SK-N-SH (cell line): ENCODE measurements at regions not wholly inside any gene's neighbourhood (a gene's known extent, or its start where the extent isn't known, plus 50 kb on each side); places are given as distances from the start of the nearest gene placed in this dataset.

Experiments used
- CTCF ChIA-PET: fragments of 300-600, 350-600 bp; formaldehyde crosslinking; extraction: SDS; loops from one replicate; lab custom pipeline; 2021; lab: Yijun Ruan, JAX
- POLR2A ChIA-PET: fragments of 350-600 bp; sonication (Branson Sonifier 250); formaldehyde crosslinking; extraction: SDS; loops from one replicate; lab custom pipeline; 2020; ENCODE audit warnings: antibody characterized with exemption, inconsistent platforms; lab: Yijun Ruan, JAX
- DNase-seq: peaks from one replicate; pipeline ENCODE4 v3.0.0; 2012
- H2AFZ ChIP-seq: fragments of 200-600 bp; sonication (generic); 2 replicates; pipeline ENCODE4 v1.8.1; 2016; ENCODE audit warnings: antibody characterized with exemption, mild to moderate bottlenecking, low read depth
- H3F3A ChIP-seq: fragments of 200-600 bp; sonication (generic); replicated peaks from 2 replicates; pipeline ENCODE3; 2016; ENCODE audit warnings: antibody characterized with exemption, mild to moderate bottlenecking; ENCODE audit not compliant: insufficient read depth
- H3K27ac ChIP-seq, 2 experiments: fragments of 200-500 bp in 1 of 2; fragments of 200-600 bp in 1 of 2; sonication (Bioruptor generic) in 1 of 2; sonication (generic), shearing (Covaris generic) in 1 of 2; 2 replicates each; pipeline versions ENCODE4 v1.5.1 to v1.6.1; 2014 to 2016; ENCODE audit warnings: low read depth in 2 of 2, inconsistent platforms in 1 of 2, low read length in 1 of 2, mild to moderate bottlenecking in 1 of 2, mixed read lengths in 1 of 2
- H3K27me3 ChIP-seq: fragments of 200-600 bp; sonication (generic), shearing (Covaris generic); 2 replicates; pipeline ENCODE4 v1.6.1; 2016; ENCODE audit warnings: mixed run types; ENCODE audit not compliant: insufficient read depth
- H3K36me3 ChIP-seq, 2 experiments: fragments of 200-500 bp in 1 of 2; fragments of 200-600 bp in 1 of 2; sonication (Bioruptor generic) in 1 of 2; sonication (generic) in 1 of 2; replicated peaks in 1 of 2; 2 replicates each; pipeline versions ENCODE3 to v1.5.1; 2014 to 2016; ENCODE audit warnings: low read length in 1 of 2, mild to moderate bottlenecking in 1 of 2; ENCODE audit not compliant: insufficient read depth in 2 of 2, control insufficient read depth in 1 of 2
- H3K4me1 ChIP-seq, 2 experiments: fragments of 200-500 bp in 1 of 2; fragments of 200-600 bp in 1 of 2; sonication (Bioruptor generic) in 1 of 2; sonication (generic), shearing (Covaris generic) in 1 of 2; 2 replicates each; pipeline versions ENCODE4 v1.5.1 to v1.6.1; 2014 to 2016; ENCODE audit warnings: low read depth in 1 of 2, low read length in 1 of 2, mixed run types in 1 of 2; ENCODE audit not compliant: insufficient read depth in 2 of 2, control insufficient read depth in 1 of 2
- H3K4me2 ChIP-seq: fragments of 200-600 bp; sonication (generic), shearing (Covaris generic); 2 replicates; pipeline ENCODE4 v1.6.1; 2017; ENCODE audit warnings: mixed run types
- H3K4me3 ChIP-seq, 2 experiments: fragments of 200-500 bp in 1 of 2; fragments of 200-600 bp in 1 of 2; sonication (Bioruptor generic) in 1 of 2; sonication (generic), shearing (Covaris generic) in 1 of 2; 2 replicates each; pipeline versions ENCODE4 v1.5.1 to v1.8.1; 2014 to 2016; ENCODE audit warnings: low read depth in 2 of 2, inconsistent platforms in 1 of 2, low read length in 1 of 2, mild to moderate bottlenecking in 1 of 2, mixed read lengths in 1 of 2, moderate library complexity in 1 of 2
- H3K79me2 ChIP-seq: fragments of 200-600 bp; sonication (generic); 2 replicates; pipeline ENCODE4 v1.8.1; 2017; ENCODE audit warnings: mild to moderate bottlenecking; ENCODE audit not compliant: insufficient read depth
- H3K9ac ChIP-seq: fragments of 200-600 bp; sonication (generic); 2 replicates; pipeline ENCODE4 v1.6.1; 2017; ENCODE audit warnings: mixed run types
- H3K9me2 ChIP-seq: fragments of 200-600 bp; sonication (generic); 2 replicates; pipeline ENCODE4 v1.6.1; 2017; ENCODE audit warnings: mixed run types
- H3K9me3 ChIP-seq: fragments of 200-600 bp; sonication (generic); 2 replicates; pipeline ENCODE4 v1.6.1; 2017; ENCODE audit warnings: mixed run types, mild to moderate bottlenecking, moderate library complexity
- H4K20me1 ChIP-seq: fragments of 200-600 bp; sonication (generic); 2 replicates; pipeline ENCODE4 v1.6.1; 2017; ENCODE audit warnings: mild to moderate bottlenecking, mixed run types; ENCODE audit not compliant: insufficient read depth
- ELF1 ChIP-seq: IDR thresholded peaks from 2 replicates; pipeline ENCODE4 v1.4.0; 2012
- EP300 ChIP-seq, 2 experiments: IDR thresholded peaks; 2 replicates each; pipeline versions ENCODE4 v1.4.0 to v1.6.1; 2012; ENCODE audit warnings: borderline replicate concordance in 1 of 2, low read depth in 1 of 2, low read length in 1 of 2
- FOSL2 ChIP-seq: IDR thresholded peaks from 2 replicates; pipeline ENCODE4 v1.4.0; 2012; ENCODE audit warnings: low read depth, mild to moderate bottlenecking, moderate library complexity, borderline replicate concordance
- MXI1 ChIP-seq: IDR thresholded peaks from 2 replicates; pipeline ENCODE4 v1.6.1; 2012; ENCODE audit warnings: mild to moderate bottlenecking, low read depth, low read length, improper control_type of control experiment
- NFIC ChIP-seq: IDR thresholded peaks from 2 replicates; pipeline ENCODE4 v1.4.0; 2012; ENCODE audit warnings: borderline replicate concordance
- NRF1 ChIP-seq: IDR thresholded peaks from 2 replicates; pipeline ENCODE4 v1.6.1; 2012; ENCODE audit warnings: low read depth, mild to moderate bottlenecking, low read length
- POLR2AphosphoS5 ChIP-seq: IDR thresholded peaks from 2 replicates; pipeline ENCODE4 v1.6.1; 2012; ENCODE audit warnings: low read depth, low read length
- RAD21 ChIP-seq: IDR thresholded peaks from 2 replicates; pipeline ENCODE4 v1.6.1; 2012; ENCODE audit warnings: mild to moderate bottlenecking, low read length
- RFX5 ChIP-seq: IDR thresholded peaks from 2 replicates; pipeline ENCODE4 v1.6.1; 2012; ENCODE audit warnings: mild to moderate bottlenecking, improper control_type of control experiment, low read length
- SIN3A ChIP-seq: IDR thresholded peaks from 2 replicates; pipeline ENCODE4 v1.6.1; 2012; ENCODE audit warnings: low read depth, mild to moderate bottlenecking, low read length, moderate library complexity, borderline replicate concordance
- SMC3 ChIP-seq: IDR thresholded peaks from 2 replicates; pipeline ENCODE4 v1.6.1; 2012; ENCODE audit warnings: low read depth, low read length, improper control_type of control experiment
- TEAD4 ChIP-seq: IDR thresholded peaks from 2 replicates; pipeline ENCODE4 v1.4.0; 2012; ENCODE audit warnings: mild to moderate bottlenecking, borderline replicate concordance; ENCODE audit not compliant: insufficient read depth
- YY1 ChIP-seq: IDR thresholded peaks from 2 replicates; pipeline ENCODE4 v1.4.0; 2012; ENCODE audit warnings: low read depth, mild to moderate bottlenecking
- WGBS: methylation state at CpG from one replicate; pipeline ENCODE4 v1.1.6; 2017; ENCODE audit warnings: low lambda C conversion rate; 5-methylcytosine and 5-hydroxymethylcytosine counted together
- TF ChIP-seq, protein P1 (sequence below): fragments of 150-350 bp; IDR thresholded peaks from 2 replicates; pipeline ENCODE4 v1.6.1; 2016; ENCODE audit warnings: mild to moderate bottlenecking, low read depth, low read length
- TF ChIP-seq, protein P2 (sequence below): IDR thresholded peaks from 2 replicates; pipeline ENCODE4 v1.4.0; 2012; ENCODE audit warnings: low read depth
- TF ChIP-seq, protein P3 (sequence below): IDR thresholded peaks from 2 replicates; pipeline ENCODE4 v1.6.1; 2012; ENCODE audit warnings: mild to moderate bottlenecking, low read depth, low read length, moderate library complexity
- TF ChIP-seq, protein P4 (sequence below): fragments of 150-350 bp; IDR thresholded peaks from 2 replicates; pipeline ENCODE4 v1.6.1; 2017; ENCODE audit warnings: antibody characterized with exemption, low read length, low read depth, borderline replicate concordance

DNA sequence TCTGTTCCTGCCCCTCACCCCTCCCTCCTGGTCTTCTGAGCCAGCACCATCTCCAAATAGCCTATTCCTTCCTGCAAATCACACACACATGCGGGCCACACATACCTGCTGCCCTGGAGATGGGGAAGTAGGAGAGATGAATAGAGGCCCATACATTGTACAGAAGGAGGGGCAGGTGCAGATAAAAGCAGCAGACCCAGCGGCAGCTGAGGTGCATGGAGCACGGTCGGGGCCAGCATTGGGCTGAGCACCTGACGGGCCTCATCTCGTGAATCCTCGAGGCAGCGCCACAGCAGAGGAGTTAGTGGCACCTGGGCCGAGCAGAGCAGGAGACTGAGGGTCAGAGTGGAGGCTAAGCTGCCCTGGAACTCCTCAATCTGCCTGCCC, 941.8 kb downstream of the BRD1 start (continued):
- TF ChIP-seq, protein P1, sequence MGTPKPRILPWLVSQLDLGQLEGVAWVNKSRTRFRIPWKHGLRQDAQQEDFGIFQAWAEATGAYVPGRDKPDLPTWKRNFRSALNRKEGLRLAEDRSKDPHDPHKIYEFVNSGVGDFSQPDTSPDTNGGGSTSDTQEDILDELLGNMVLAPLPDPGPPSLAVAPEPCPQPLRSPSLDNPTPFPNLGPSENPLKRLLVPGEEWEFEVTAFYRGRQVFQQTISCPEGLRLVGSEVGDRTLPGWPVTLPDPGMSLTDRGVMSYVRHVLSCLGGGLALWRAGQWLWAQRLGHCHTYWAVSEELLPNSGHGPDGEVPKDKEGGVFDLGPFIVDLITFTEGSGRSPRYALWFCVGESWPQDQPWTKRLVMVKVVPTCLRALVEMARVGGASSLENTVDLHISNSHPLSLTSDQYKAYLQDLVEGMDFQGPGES = no peak
- TF ChIP-seq YY1 (no peak), SMC3 (no peak), SIN3A (no peak)
- TF ChIP-seq, protein P2, sequence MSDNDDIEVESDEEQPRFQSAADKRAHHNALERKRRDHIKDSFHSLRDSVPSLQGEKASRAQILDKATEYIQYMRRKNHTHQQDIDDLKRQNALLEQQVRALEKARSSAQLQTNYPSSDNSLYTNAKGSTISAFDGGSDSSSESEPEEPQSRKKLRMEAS = no peak
- TF ChIP-seq, protein P3, sequence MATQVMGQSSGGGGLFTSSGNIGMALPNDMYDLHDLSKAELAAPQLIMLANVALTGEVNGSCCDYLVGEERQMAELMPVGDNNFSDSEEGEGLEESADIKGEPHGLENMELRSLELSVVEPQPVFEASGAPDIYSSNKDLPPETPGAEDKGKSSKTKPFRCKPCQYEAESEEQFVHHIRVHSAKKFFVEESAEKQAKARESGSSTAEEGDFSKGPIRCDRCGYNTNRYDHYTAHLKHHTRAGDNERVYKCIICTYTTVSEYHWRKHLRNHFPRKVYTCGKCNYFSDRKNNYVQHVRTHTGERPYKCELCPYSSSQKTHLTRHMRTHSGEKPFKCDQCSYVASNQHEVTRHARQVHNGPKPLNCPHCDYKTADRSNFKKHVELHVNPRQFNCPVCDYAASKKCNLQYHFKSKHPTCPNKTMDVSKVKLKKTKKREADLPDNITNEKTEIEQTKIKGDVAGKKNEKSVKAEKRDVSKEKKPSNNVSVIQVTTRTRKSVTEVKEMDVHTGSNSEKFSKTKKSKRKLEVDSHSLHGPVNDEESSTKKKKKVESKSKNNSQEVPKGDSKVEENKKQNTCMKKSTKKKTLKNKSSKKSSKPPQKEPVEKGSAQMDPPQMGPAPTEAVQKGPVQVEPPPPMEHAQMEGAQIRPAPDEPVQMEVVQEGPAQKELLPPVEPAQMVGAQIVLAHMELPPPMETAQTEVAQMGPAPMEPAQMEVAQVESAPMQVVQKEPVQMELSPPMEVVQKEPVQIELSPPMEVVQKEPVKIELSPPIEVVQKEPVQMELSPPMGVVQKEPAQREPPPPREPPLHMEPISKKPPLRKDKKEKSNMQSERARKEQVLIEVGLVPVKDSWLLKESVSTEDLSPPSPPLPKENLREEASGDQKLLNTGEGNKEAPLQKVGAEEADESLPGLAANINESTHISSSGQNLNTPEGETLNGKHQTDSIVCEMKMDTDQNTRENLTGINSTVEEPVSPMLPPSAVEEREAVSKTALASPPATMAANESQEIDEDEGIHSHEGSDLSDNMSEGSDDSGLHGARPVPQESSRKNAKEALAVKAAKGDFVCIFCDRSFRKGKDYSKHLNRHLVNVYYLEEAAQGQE = no peak

DNA sequence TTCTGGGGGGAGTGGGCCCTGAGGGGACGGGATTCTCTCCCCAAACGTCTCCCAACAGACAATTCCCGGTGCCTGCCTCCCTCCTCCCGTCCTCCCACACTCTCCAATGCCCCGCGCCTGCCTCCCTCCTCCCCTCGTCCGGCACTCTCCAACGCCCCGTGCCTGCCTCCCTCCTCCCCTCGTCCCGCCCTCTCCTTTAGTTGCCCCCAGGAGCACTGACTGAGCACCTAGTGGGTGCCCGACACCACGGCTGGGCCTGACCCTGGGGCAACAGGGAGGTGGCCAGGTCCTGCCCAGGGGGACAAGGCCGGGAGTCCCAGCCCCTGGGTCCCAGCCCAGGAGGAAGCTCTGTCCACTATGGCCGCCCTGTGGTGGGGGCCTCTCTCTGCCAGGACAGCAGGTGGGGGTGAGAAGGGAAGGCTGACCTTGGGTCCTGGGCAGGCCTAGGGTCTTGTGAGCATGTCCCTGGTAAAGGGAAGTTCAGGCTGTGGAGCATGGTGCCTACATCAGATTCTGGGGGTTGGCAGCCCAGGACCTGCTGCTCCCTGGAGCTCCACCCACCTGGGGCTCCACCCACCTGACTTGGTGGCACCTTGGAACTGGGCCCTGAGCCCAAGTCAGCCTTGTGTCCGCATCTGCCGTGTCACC, 942.3 kb downstream of the BRD1 start:
- ChIA-PET POLR2A (no interaction called here), CTCF (no interaction called here)
- DNase-seq = no peak
- 37% methylated on average over 16 of the region's 18 CpGs for WGBS
- H3K4me2 ChIP-seq = no peak overlapping the region
- no peak for TF ChIP-seq RAD21
- no peak for TF ChIP-seq TEAD4
- TF ChIP-seq NFIC = no peak
- no peak for TF ChIP-seq NRF1
- H3K27me3 ChIP-seq = no peaks in the 10 kb centered on the region; the same call in 1 of the 2 replicates
- no peaks in the 10 kb centered on the region for H3K9me3 ChIP-seq
- H3K36me3 ChIP-seq = no peaks in the 10 kb centered on the region
- H3K4me1 ChIP-seq = no peaks in the 10 kb centered on the region
- H3K27ac ChIP-seq = no peak overlapping the region
- no peaks in the 10 kb centered on the region for H3K9me2 ChIP-seq
- H3K79me2 ChIP-seq = no peaks in the 10 kb centered on the region
- H2AFZ ChIP-seq = no peak overlapping the region
- no peaks in the 10 kb centered on the region for H3F3A ChIP-seq
- no peak overlapping the region for H3K9ac ChIP-seq
- H4K20me1 ChIP-seq = no peaks in the 10 kb centered on the region
- no peak overlapping the region for H3K4me3 ChIP-seq

DNA sequence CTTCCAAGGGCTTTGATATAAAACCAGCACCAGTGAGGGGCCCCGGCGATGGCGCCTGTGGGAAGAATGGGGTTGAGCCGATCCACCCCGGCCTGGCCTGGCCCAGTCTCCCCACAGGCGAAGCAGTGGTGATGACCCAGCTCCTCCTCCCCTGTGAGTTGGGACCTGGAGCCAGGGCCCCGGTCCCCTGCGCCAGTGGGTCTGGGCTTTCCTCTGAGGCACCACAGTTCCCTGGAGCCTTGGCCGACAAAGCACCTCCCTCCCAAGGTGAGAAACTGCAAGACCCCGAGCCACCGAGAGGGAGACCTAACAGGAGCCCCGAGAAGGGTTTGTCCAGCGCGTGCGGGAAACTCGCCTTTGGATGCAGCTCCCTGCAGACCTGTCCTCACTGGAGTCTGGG, 942.9 kb downstream of the BRD1 start:
- Histone ChIP-seq H3K27me3 (no peaks in the 10 kb centered on the region; the same call in 1 of the 2 replicates), H3K36me3 (no peaks in the 10 kb centered on the region), H3K9me3 (no peaks in the 10 kb centered on the region), H3K9ac (no peak overlapping the region), H2AFZ (no peak overlapping the region), H3K4me1 (no peaks in the 10 kb centered on the region), H4K20me1 (no peaks in the 10 kb centered on the region), H3K9me2 (no peaks in the 10 kb centered on the region), H3K4me3 (no peak overlapping the region), H3K27ac (no peak overlapping the region), H3K79me2 (no peaks in the 10 kb centered on the region), H3K4me2 (no peak overlapping the region), H3F3A (no peaks in the 10 kb centered on the region)
- 54% methylated on average over 10 of the region's 16 CpGs for WGBS
- no peak for TF ChIP-seq ELF1
- TF ChIP-seq NFIC = no peak
- TF ChIP-seq FOSL2 = no peak
- TF ChIP-seq, protein P4, sequence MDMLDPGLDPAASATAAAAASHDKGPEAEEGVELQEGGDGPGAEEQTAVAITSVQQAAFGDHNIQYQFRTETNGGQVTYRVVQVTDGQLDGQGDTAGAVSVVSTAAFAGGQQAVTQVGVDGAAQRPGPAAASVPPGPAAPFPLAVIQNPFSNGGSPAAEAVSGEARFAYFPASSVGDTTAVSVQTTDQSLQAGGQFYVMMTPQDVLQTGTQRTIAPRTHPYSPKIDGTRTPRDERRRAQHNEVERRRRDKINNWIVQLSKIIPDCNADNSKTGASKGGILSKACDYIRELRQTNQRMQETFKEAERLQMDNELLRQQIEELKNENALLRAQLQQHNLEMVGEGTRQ = no peak
- TF ChIP-seq RFX5 = no peak
- TF ChIP-seq EP300 (IDR thresholded peaks at IDR 0.05; ENCODE audit: borderline replicate concordance in 1 of 2, low read depth in 1 of 2, low read length in 1 of 2) = no peak
- TF ChIP-seq, protein P3 = no peak
- TF ChIP-seq MXI1 = no peak
- TF ChIP-seq POLR2AphosphoS5 = no peak
- DNase-seq = no peak
- CTCF ChIA-PET = no interaction called here
- POLR2A ChIA-PET = no interaction called here
